ENCODE measurements at regions not wholly inside any gene's neighbourhood (a gene's known extent, or its start where the extent isn't known, plus 50 kb on each side); places are given as distances from the start of the nearest gene placed in this dataset.

DNA sequence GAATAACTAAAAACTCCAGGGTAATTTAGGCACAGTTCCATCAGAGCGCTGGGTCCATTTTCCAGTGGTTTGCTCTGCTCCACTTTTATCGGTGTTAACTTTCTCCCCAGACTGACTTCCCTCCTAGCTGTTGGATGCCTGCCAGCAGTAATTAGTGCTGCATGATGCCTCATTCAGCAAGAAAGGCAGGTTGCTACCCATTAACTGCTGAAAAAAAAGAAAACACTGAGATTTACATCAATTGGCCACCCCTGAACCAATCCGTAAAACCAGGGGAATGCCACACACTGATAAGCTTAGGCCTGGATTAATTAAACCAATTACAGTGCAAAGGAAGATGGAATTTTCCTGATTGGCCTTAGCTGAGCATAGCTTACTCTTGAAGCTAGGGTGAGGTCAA, 182.4 kb upstream of the CXXC4 start:
- peak in 2 of 3 donors; percentile 3 to 8 for DNase-seq

- DNase-seq: no peak
These were observed 187.6 kb upstream of the CXXC4 start for GRCh38 chr4:104682311-104682710.

DNA sequence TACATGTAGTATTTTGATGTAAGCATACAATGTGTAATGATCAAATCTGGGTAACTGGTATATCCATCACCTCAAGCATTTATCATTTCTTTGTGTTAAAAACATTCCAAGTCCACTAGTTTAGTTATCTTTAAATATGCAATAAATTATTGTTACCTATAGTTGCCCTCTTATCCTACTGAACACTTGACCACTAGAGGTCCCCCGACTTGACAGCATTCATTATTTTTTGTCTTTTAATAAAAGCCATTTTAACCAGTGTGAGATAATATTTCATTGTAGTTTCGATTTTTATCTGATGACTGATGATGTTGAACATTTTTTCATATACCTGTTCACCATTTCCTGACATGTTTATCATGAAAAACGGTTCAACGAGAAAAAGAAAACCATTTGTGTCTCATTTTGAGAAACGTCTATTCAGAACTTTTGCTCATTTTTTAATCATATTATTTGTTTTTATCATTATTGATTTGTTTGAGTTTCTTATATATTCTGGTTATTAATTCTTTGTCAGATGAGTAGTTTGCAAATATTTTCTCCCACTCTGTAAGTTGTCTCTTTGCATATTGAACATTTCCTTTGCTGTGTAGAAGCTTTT, 199.0 kb upstream of the CXXC4 start:
- DNase-seq: no peak

- no peak for DNase-seq
These were observed 221.9 kb upstream of the CXXC4 start for GRCh38 chr4:104716584-104716983.

DNA sequence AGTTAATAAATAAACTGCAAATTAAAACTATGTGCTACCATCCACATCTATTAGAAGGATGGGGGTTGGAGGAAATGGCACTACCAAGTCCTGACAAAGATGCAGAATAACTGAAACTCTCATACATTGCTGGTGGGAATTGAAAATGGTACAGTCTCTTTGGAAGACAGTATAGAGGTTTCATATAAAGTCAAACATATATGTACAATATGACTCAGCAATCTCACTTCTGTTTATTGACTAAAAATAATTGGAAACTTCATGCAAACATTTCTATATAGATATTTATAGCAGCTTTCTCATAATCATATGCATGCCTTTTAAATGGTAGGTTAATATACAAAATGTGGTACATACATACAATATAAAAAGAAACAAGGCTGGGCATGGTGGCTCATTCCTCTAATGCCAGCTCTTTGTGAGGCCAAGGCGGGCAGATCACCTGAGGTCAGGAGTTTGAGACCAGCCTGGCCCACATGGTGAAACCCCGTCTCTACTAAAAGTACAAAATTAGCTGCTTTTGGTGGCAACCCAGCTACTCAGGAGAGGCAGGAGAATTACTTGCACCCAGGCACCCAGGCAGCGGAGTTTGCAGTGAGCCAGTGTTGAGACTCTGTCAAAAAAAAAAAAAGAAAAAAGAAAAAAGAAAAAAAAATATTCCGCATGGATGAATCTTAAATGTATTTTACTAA, 225.0 kb upstream of the CXXC4 start:
- no peak for DNase-seq

DNA sequence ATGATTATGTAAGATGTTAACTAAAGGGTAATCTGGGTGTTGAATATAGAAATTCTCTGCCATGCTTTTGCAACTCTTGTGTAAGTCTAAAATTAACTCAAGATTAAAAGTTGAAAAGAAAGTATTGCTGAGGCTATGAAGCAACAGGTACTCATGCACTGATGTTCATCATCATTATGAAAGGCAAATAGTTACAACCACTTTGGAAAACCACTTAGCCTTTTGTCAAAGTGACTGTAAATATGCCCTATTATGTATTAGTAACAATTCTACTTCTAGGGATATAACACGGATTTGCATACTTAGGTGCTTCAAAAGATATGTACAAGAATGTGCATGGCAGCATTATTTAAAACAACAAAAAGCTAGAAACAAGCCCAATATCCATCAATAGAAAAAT, 227.8 kb upstream of the CXXC4 start:
- no peak for DNase-seq

GRCh38 chr4:104726002-104726401, 231.3 kb upstream of the CXXC4 start:
- no peak for DNase-seq

GRCh38 chr4:104727643-104728042, 232.9 kb upstream of the CXXC4 start:
- DNase-seq: no peak

DNA sequence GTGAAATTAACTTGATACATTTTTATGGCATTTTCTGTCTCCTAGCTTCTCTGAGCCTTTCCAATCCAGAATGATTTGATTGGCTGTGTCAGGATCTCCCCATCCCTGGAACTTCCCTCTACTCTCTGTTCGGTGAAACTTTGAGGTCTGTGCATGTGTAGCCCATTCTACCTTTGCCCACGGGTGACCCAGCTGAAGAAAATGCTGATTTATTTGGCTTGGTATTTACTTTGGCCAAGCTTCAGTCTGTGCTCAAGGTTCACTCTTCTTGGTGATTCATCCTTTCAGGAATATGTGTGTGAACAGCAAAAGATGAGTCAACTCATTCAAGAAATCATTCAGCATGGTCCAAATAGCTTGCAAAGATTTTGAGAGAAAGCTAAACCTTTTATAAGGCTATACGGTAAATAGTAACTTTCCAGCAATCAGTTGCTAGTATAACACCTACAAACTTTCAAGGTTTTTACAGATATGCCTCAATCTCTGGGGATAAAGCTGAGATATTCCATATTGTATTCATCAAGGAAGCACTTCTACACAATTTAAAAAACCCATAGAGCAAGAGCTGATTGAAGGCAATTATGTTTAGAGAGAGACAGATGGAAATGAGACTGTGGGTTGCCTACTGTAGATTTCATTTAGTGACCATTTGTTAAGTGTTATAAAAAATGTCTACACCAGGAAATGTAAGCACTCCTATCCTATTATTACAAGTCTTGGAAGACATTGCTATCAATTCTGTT, 233.9 kb upstream of the CXXC4 start:
- DNase-seq: peak in 1 of 3 donors; percentile 35

DNA sequence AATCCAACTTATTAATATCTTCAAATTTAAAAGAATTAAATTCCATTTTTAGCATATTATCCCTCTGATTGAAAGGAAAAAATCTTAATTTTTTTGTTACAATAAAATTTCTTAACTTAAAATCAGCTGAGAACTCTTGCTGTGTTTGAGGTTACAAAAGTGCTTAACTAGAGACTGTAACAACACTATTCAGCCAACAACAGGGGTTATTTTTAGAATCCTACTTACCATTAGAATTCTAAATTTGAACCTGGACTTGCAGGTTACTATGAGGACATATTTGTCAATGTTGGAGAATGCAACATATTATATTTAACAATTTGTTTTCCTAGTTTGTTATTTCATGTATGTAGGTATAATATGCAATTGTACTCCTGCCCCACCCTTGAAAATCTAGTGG, 238.1 kb upstream of the CXXC4 start:
- no peak for DNase-seq

- peak in 1 of 3 donors; percentile 1 for DNase-seq
These were observed 240.5 kb upstream of the CXXC4 start for GRCh38 chr4:104735174-104735573.

GRCh38 chr4:104740161-104740560, 245.5 kb upstream of the CXXC4 start:
- DNase-seq: no peak

- no peak for DNase-seq
These were observed 248.5 kb upstream of the CXXC4 start for GRCh38 chr4:104743215-104743653.

GRCh38 chr4:104747635-104748034, 252.9 kb upstream of the CXXC4 start:
- no peak for DNase-seq

DNA sequence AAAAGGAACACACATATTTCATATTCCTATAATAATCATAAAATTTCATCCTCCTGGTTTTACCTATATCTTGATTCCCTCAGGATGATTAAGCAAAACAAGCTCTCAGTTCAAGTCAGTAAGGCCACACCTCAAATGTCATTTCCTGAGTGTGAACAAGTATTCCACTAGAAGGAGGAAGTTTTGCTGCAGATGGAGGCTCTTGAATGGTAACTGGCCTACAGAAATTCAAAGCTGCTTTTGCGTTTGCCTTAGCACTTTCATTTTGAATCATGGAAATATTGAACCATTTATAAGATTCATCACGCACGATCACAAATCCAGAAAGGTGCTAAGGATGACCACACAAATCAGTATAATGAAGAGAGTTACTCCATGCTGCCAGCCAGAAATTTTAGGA, 254.4 kb upstream of the CXXC4 start:
- no peak for DNase-seq

- DNase-seq: no peak
These were observed 255.3 kb upstream of the CXXC4 start for GRCh38 chr4:104750008-104750407.

DNA sequence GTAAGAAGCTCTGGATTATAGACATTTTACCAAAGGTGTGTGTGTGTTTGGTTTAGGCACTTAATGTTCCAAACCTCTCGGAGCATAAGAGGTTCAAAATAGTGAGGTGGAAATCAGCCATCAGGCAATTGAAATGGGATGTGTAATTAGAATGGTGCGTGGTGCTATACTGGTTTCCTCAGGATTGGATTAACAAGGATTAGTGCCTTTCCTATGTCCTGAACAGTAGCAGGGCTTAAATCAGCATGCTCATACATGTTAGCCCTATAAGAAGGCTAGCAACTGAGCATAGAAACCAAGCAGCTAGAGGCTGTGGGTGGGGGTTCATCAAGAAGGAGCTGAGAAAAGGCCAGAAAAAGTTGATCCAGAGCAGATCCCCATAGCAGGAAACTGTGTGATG, 256.8 kb upstream of the CXXC4 start:
- no peak for DNase-seq

- no peak for DNase-seq
These were observed 257.6 kb upstream of the CXXC4 start for GRCh38 chr4:104752337-104752736.

DNA sequence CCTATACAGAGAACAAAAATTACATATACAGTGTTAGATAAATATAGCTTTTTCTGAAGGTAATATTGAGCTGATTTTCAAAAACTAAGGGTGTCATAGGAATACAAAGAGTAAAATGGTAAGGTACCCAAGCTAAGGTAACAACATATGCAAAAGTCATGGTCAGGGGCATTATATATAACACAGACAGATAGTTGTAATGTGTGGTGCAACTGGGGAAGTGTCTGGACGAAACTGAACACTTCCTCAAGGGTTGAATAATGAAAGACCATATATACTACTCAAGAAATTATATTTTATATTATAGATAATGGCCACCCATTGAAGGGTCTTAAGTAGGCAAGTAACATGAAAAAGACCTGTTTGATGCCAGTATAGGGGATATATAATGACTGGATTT, 262.1 kb upstream of the CXXC4 start:
- DNase-seq: no peak

GRCh38 chr4:104758574-104758973, 263.9 kb upstream of the CXXC4 start:
- no peak for DNase-seq

- no peak for DNase-seq
These were observed 269.0 kb upstream of the CXXC4 start for GRCh38 chr4:104763554-104764222.

- no peak for DNase-seq
These were observed 272.0 kb upstream of the CXXC4 start for GRCh38 chr4:104766676-104767075.

GRCh38 chr4:104772849-104773248, 278.2 kb upstream of the CXXC4 start:
- DNase-seq: no peak

Measured in muscle of back (tissue), 3 donors.